ENCODE measurements at regions not wholly inside any gene's neighbourhood (a gene's known extent, or its start where the extent isn't known, plus 50 kb on each side); places are given as distances from the start of the nearest gene placed in this dataset.

DNA sequence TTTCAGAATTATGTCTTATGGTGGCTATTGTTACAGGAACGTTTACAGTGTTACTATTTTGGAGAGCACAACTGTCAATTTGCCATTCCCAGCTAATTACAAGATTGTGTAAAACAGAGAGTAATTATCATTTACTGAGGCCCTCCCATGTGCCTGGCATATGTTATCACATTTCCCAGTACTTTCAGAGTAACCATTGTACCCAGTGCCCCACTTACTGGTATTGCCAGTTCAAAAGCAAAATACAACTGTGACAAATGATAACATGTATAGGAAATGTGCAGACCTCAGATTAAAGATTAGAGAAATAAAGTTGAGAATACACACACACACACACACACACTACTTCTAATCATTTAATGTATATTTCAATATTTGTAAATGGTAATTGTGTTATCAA, 572.5 kb downstream of the POM121L12 start:
- TF ChIP-seq, protein P1, sequence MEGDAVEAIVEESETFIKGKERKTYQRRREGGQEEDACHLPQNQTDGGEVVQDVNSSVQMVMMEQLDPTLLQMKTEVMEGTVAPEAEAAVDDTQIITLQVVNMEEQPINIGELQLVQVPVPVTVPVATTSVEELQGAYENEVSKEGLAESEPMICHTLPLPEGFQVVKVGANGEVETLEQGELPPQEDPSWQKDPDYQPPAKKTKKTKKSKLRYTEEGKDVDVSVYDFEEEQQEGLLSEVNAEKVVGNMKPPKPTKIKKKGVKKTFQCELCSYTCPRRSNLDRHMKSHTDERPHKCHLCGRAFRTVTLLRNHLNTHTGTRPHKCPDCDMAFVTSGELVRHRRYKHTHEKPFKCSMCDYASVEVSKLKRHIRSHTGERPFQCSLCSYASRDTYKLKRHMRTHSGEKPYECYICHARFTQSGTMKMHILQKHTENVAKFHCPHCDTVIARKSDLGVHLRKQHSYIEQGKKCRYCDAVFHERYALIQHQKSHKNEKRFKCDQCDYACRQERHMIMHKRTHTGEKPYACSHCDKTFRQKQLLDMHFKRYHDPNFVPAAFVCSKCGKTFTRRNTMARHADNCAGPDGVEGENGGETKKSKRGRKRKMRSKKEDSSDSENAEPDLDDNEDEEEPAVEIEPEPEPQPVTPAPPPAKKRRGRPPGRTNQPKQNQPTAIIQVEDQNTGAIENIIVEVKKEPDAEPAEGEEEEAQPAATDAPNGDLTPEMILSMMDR (IDR thresholded peaks at IDR 0.05 in 8 of 11, conservative IDR thresholded peaks at IDR 0.05 in 3 of 11), result no peak
- TF ChIP-seq POLR2A (IDR thresholded peaks at IDR 0.05), result no peak

Data from spleen (tissue), 7 donors.